SK-N-SH (cell line): ENCODE measurements at regions not wholly inside any gene's neighbourhood (a gene's known extent, or its start where the extent isn't known, plus 50 kb on each side); places are given as distances from the start of the nearest gene placed in this dataset.
"Not testable (repeated sequence)": the region's sequence is repeated elsewhere in the genome, so short reads cannot be mapped to it uniquely, and the experiment has no call there.

ENCODE experiments used
- CTCF ChIA-PET: fragments of 300-600, 350-600 bp; formaldehyde crosslinking; extraction: SDS; loops from one replicate; lab custom pipeline; 2021; lab: Yijun Ruan, JAX
- POLR2A ChIA-PET: fragments of 350-600 bp; sonication (Branson Sonifier 250); formaldehyde crosslinking; extraction: SDS; loops from one replicate; lab custom pipeline; 2020; ENCODE audit warnings: antibody characterized with exemption, inconsistent platforms; lab: Yijun Ruan, JAX
- DNase-seq: peaks from one replicate; pipeline ENCODE4 v3.0.0; 2012
- H2AFZ ChIP-seq: fragments of 200-600 bp; sonication (generic); 2 replicates; pipeline ENCODE4 v1.8.1; 2016; ENCODE audit warnings: antibody characterized with exemption, mild to moderate bottlenecking, low read depth
- H3F3A ChIP-seq: fragments of 200-600 bp; sonication (generic); replicated peaks from 2 replicates; pipeline ENCODE3; 2016; ENCODE audit warnings: antibody characterized with exemption, mild to moderate bottlenecking; ENCODE audit not compliant: insufficient read depth
- H3K27ac ChIP-seq, 2 experiments: fragments of 200-500 bp in 1 of 2; fragments of 200-600 bp in 1 of 2; sonication (Bioruptor generic) in 1 of 2; sonication (generic), shearing (Covaris generic) in 1 of 2; 2 replicates each; pipeline versions ENCODE4 v1.5.1 to v1.6.1; 2014 to 2016; ENCODE audit warnings: low read depth in 2 of 2, inconsistent platforms in 1 of 2, low read length in 1 of 2, mild to moderate bottlenecking in 1 of 2, mixed read lengths in 1 of 2
- H3K27me3 ChIP-seq: fragments of 200-600 bp; sonication (generic), shearing (Covaris generic); 2 replicates; pipeline ENCODE4 v1.6.1; 2016; ENCODE audit warnings: mixed run types; ENCODE audit not compliant: insufficient read depth
- H3K36me3 ChIP-seq, 2 experiments: fragments of 200-500 bp in 1 of 2; fragments of 200-600 bp in 1 of 2; sonication (Bioruptor generic) in 1 of 2; sonication (generic) in 1 of 2; replicated peaks in 1 of 2; 2 replicates each; pipeline versions ENCODE3 to v1.5.1; 2014 to 2016; ENCODE audit warnings: low read length in 1 of 2, mild to moderate bottlenecking in 1 of 2; ENCODE audit not compliant: insufficient read depth in 2 of 2, control insufficient read depth in 1 of 2
- H3K4me1 ChIP-seq, 2 experiments: fragments of 200-500 bp in 1 of 2; fragments of 200-600 bp in 1 of 2; sonication (Bioruptor generic) in 1 of 2; sonication (generic), shearing (Covaris generic) in 1 of 2; 2 replicates each; pipeline versions ENCODE4 v1.5.1 to v1.6.1; 2014 to 2016; ENCODE audit warnings: low read depth in 1 of 2, low read length in 1 of 2, mixed run types in 1 of 2; ENCODE audit not compliant: insufficient read depth in 2 of 2, control insufficient read depth in 1 of 2
- H3K4me2 ChIP-seq: fragments of 200-600 bp; sonication (generic), shearing (Covaris generic); 2 replicates; pipeline ENCODE4 v1.6.1; 2017; ENCODE audit warnings: mixed run types
- H3K4me3 ChIP-seq, 2 experiments: fragments of 200-500 bp in 1 of 2; fragments of 200-600 bp in 1 of 2; sonication (Bioruptor generic) in 1 of 2; sonication (generic), shearing (Covaris generic) in 1 of 2; 2 replicates each; pipeline versions ENCODE4 v1.5.1 to v1.8.1; 2014 to 2016; ENCODE audit warnings: low read depth in 2 of 2, inconsistent platforms in 1 of 2, low read length in 1 of 2, mild to moderate bottlenecking in 1 of 2, mixed read lengths in 1 of 2, moderate library complexity in 1 of 2
- H3K79me2 ChIP-seq: fragments of 200-600 bp; sonication (generic); 2 replicates; pipeline ENCODE4 v1.8.1; 2017; ENCODE audit warnings: mild to moderate bottlenecking; ENCODE audit not compliant: insufficient read depth
- H3K9ac ChIP-seq: fragments of 200-600 bp; sonication (generic); 2 replicates; pipeline ENCODE4 v1.6.1; 2017; ENCODE audit warnings: mixed run types
- H3K9me2 ChIP-seq: fragments of 200-600 bp; sonication (generic); 2 replicates; pipeline ENCODE4 v1.6.1; 2017; ENCODE audit warnings: mixed run types
- H3K9me3 ChIP-seq: fragments of 200-600 bp; sonication (generic); 2 replicates; pipeline ENCODE4 v1.6.1; 2017; ENCODE audit warnings: mixed run types, mild to moderate bottlenecking, moderate library complexity
- H4K20me1 ChIP-seq: fragments of 200-600 bp; sonication (generic); 2 replicates; pipeline ENCODE4 v1.6.1; 2017; ENCODE audit warnings: mild to moderate bottlenecking, mixed run types; ENCODE audit not compliant: insufficient read depth
- CHD2 ChIP-seq: fragments of 150-350 bp; IDR thresholded peaks from 2 replicates; pipeline ENCODE4 v1.6.1; 2018; ENCODE audit warnings: low read length; ENCODE audit not compliant: partially characterized antibody
- EZH2phosphoT487 ChIP-seq: fragments of 200-600 bp; sonication (generic); IDR thresholded peaks from 2 replicates; pipeline ENCODE4 v1.6.1; 2017; ENCODE audit warnings: low read depth, mixed run types, mild to moderate bottlenecking, antibody characterized with exemption, moderate library complexity, borderline replicate concordance
- FOXM1 ChIP-seq: IDR thresholded peaks from 2 replicates; pipeline ENCODE4 v1.4.0; 2012; ENCODE audit warnings: low read depth, mild to moderate bottlenecking
- GABPA ChIP-seq: IDR thresholded peaks from 2 replicates; pipeline ENCODE4 v1.4.0; 2012; ENCODE audit warnings: low read depth, mild to moderate bottlenecking
- MAX ChIP-seq: IDR thresholded peaks from 2 replicates; pipeline ENCODE4 v1.4.0; 2012; ENCODE audit warnings: low read depth
- NFIC ChIP-seq: IDR thresholded peaks from 2 replicates; pipeline ENCODE4 v1.4.0; 2012; ENCODE audit warnings: borderline replicate concordance
- NRF1 ChIP-seq: IDR thresholded peaks from 2 replicates; pipeline ENCODE4 v1.6.1; 2012; ENCODE audit warnings: low read depth, mild to moderate bottlenecking, low read length
- POLR2AphosphoS5 ChIP-seq: IDR thresholded peaks from 2 replicates; pipeline ENCODE4 v1.6.1; 2012; ENCODE audit warnings: low read depth, low read length
- RCOR1 ChIP-seq: fragments of 150-350 bp; IDR thresholded peaks from 2 replicates; pipeline ENCODE4 v1.6.1; 2017; ENCODE audit warnings: antibody characterized with exemption, low read length
- SIN3A ChIP-seq: IDR thresholded peaks from 2 replicates; pipeline ENCODE4 v1.6.1; 2012; ENCODE audit warnings: low read depth, mild to moderate bottlenecking, low read length, moderate library complexity, borderline replicate concordance
- TEAD4 ChIP-seq: IDR thresholded peaks from 2 replicates; pipeline ENCODE4 v1.4.0; 2012; ENCODE audit warnings: mild to moderate bottlenecking, borderline replicate concordance; ENCODE audit not compliant: insufficient read depth
- WGBS: methylation state at CpG from one replicate; pipeline ENCODE4 v1.1.6; 2017; ENCODE audit warnings: low lambda C conversion rate; 5-methylcytosine and 5-hydroxymethylcytosine counted together
- TF ChIP-seq, protein P1 (sequence below): fragments of 150-350 bp; IDR thresholded peaks from 2 replicates; pipeline ENCODE4 v1.6.1; 2017; ENCODE audit warnings: antibody characterized with exemption, low read length, low read depth, borderline replicate concordance
- TF ChIP-seq, protein P2 (sequence below): fragments of 150-350 bp; IDR thresholded peaks from 2 replicates; pipeline ENCODE4 v1.6.1; 2016; ENCODE audit warnings: mild to moderate bottlenecking, low read depth, low read length

DNA sequence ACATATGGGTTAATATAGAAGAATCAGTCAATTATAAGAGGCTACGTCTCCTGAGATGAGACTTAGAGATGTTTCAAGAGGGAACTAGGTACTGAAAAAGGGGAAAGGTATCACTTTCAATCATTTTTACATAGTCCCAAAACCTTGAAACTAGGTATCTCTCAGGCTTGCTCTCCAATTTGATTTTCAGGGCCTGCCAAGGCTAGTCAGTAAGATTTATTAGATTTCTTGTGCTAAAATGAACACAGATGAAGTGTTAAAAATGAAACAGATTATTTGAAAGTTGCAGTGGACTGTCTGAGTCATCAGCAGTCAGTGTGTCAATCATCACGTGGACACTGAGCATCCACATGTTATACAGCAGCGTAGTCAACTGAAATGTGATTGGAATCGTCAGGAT, 591.1 kb downstream of the DTWD2 start:
- DNase-seq, result no peak
- ChIA-PET CTCF (no interaction called here), POLR2A (no interaction called here)
- H3K4me3 ChIP-seq, result no peak overlapping the region
- H3K4me1 ChIP-seq, result no peaks in the 10 kb centered on the region
- no peak overlapping the region for H3K9ac ChIP-seq
- no peaks in the 10 kb centered on the region for H3F3A ChIP-seq
- H3K9me2 ChIP-seq, result no peaks in the 10 kb centered on the region
- no peaks in the 10 kb centered on the region for H3K27me3 ChIP-seq
- no peak overlapping the region for H3K4me2 ChIP-seq
- no peaks in the 10 kb centered on the region for H3K9me3 ChIP-seq
- H3K27ac ChIP-seq, result no peak overlapping the region
- no peak overlapping the region for H2AFZ ChIP-seq
- TF ChIP-seq EZH2phosphoT487 (no peak), MAX (no peak), SIN3A (no peak), POLR2AphosphoS5 (no peak)
- TF ChIP-seq, protein P1, sequence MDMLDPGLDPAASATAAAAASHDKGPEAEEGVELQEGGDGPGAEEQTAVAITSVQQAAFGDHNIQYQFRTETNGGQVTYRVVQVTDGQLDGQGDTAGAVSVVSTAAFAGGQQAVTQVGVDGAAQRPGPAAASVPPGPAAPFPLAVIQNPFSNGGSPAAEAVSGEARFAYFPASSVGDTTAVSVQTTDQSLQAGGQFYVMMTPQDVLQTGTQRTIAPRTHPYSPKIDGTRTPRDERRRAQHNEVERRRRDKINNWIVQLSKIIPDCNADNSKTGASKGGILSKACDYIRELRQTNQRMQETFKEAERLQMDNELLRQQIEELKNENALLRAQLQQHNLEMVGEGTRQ, result no peak
- H3K79me2 ChIP-seq, result no peaks in the 10 kb centered on the region
- 7% methylated on average over 4 of the region's 4 CpGs for WGBS
- H3K36me3 ChIP-seq, result no peaks in the 10 kb centered on the region
- H4K20me1 ChIP-seq, result no peaks in the 10 kb centered on the region

DNA sequence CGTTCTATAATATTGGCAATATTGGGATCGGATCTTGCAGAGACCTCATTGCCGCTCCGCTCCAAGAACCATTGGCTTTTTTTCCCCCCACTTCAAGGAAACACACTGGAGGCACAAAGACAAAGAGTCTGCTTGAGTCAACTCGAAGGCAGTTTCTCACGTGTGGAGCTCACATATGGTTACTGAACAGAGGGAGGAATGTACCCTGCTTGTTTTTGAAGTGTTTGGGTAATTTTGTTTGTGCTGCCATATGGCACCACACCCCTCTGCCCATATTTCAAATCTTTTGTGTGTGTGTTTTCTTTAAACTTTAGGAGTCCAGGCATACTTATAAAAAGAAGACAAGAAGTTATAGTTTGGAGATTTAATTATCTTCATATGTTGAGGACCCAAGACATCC, 595.9 kb downstream of the DTWD2 start:
- H3K9me2 ChIP-seq, result no peaks in the 10 kb centered on the region
- H3K9ac ChIP-seq, result no peak overlapping the region
- no peak overlapping the region for H3K4me2 ChIP-seq
- no peak overlapping the region for H3K4me3 ChIP-seq
- H3K27me3 ChIP-seq, result no peaks in the 10 kb centered on the region
- DNase-seq, result no peak
- no peak overlapping the region for H2AFZ ChIP-seq
- TF ChIP-seq NRF1 (no peak), FOXM1 (no peak), EZH2phosphoT487 (no peak), NFIC (no peak), MAX (no peak), TEAD4 (no peak), CHD2 (no peak), GABPA (no peak), RCOR1 (no peak)
- TF ChIP-seq, protein P2, sequence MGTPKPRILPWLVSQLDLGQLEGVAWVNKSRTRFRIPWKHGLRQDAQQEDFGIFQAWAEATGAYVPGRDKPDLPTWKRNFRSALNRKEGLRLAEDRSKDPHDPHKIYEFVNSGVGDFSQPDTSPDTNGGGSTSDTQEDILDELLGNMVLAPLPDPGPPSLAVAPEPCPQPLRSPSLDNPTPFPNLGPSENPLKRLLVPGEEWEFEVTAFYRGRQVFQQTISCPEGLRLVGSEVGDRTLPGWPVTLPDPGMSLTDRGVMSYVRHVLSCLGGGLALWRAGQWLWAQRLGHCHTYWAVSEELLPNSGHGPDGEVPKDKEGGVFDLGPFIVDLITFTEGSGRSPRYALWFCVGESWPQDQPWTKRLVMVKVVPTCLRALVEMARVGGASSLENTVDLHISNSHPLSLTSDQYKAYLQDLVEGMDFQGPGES, result no peak
- TF ChIP-seq, all 33 proteins: peak for 0
- Histone ChIP-seq H3K79me2 (no peaks in the 10 kb centered on the region), H3F3A (no peaks in the 10 kb centered on the region), H3K9me3 (no peaks in the 10 kb centered on the region), H4K20me1 (no peaks in the 10 kb centered on the region), H3K27ac (no peak overlapping the region), H3K36me3 (no peaks in the 10 kb centered on the region), H3K4me1 (no peaks in the 10 kb centered on the region)
- ChIA-PET CTCF (no interaction called here), POLR2A (no interaction called here)
- 43% methylated on average over 6 of the region's 6 CpGs for WGBS

- H3K9me2 ChIP-seq, H3F3A ChIP-seq, H3K79me2 ChIP-seq, H3K4me2 ChIP-seq, CTCF ChIA-PET, H3K27ac ChIP-seq, POLR2A ChIA-PET, H3K9ac ChIP-seq, H2AFZ ChIP-seq, H3K27me3 ChIP-seq, H3K4me1 ChIP-seq, H3K36me3 ChIP-seq, H3K9me3 ChIP-seq, DNase-seq, H3K4me3 ChIP-seq, H4K20me1 ChIP-seq: not testable (repeated sequence)
- WGBS, result 47% methylated on average over 14 of the region's 15 CpGs
Observed at GRCh38 chr5:118382931-118383330, 605.4 kb downstream of the DTWD2 start.
